ENCODE measurements at regions not wholly inside any gene's neighbourhood (a gene's known extent, or its start where the extent isn't known, plus 50 kb on each side); places are given as distances from the start of the nearest gene placed in this dataset.

- no peaks in the 10 kb centered on the region for H3K4me1 ChIP-seq (ENCODE audit: insufficient read depth)
- peaks cover 6% of the 10 kb centered on the region; the same call in 1 of the 2 replicates for H3K9me2 ChIP-seq (ENCODE audit: insufficient read depth)
- DNase-seq (ENCODE audit: low spot score) (no peak), ATAC-seq (no peak)
- no peak overlapping the region for H3K4me3 ChIP-seq
- peaks cover 1% of the 10 kb centered on the region for H3K27me3 Mint-ChIP-seq (ENCODE audit: insufficient read depth, low read depth, poor library complexity)
- H3K27ac ChIP-seq (ENCODE audit: low read depth): no peak overlapping the region
- no peak overlapping the region for H3K27ac Mint-ChIP-seq
- H3K4me1 Mint-ChIP-seq: no peaks in the 10 kb centered on the region
- no peak overlapping the region for H3K4me3 Mint-ChIP-seq
- H3K4me2 ChIP-seq: no peak overlapping the region
- H2AFZ ChIP-seq: 0 out of 2 replicates have a peak overlapping the region, but pooled peaks have one; percentile 10
- H3K36me3 ChIP-seq (ENCODE audit: insufficient read depth): peaks cover 3% of the 10 kb centered on the region; the same call in 1 of the 2 replicates
- no peaks in the 10 kb centered on the region for H3K79me2 ChIP-seq (replicated peaks; ENCODE audit: insufficient read depth)
- H3K36me3 Mint-ChIP-seq (ENCODE audit: low read depth): peaks cover 26% of the 10 kb centered on the region
- TF ChIP-seq ZNF462 (CRISPR knock-in tag; IDR thresholded peaks at IDR 0.05): no peak
- TF ChIP-seq EZH2phosphoT487 (IDR thresholded peaks at IDR 0.05; ENCODE audit: unreplicated experiment): no peak
- no peak for TF ChIP-seq ETS1 (IDR thresholded peaks at IDR 0.05)
- no peak for TF ChIP-seq STAT1 (IDR thresholded peaks at IDR 0.05; ENCODE audit: unreplicated experiment)
- TF ChIP-seq ZNF331 (CRISPR knock-in tag; IDR thresholded peaks at IDR 0.05; ENCODE audit: low read depth): no peak
- TF ChIP-seq JUNB (IDR thresholded peaks at IDR 0.05; ENCODE audit: unreplicated experiment): no peak
- TF ChIP-seq REST (IDR thresholded peaks at IDR 0.05; ENCODE audit: unreplicated experiment): no peak
- TF ChIP-seq CREB1 (CRISPR knock-in tag; IDR thresholded peaks at IDR 0.05; ENCODE audit: low read depth): no peak
- no peaks in the 10 kb centered on the region for H3K27me3 ChIP-seq (ENCODE audit: insufficient read depth)
- H3K9me3 Mint-ChIP-seq: peaks cover 33% of the 10 kb centered on the region
- H4K20me1 ChIP-seq (replicated peaks; ENCODE audit: insufficient read depth): no peaks in the 10 kb centered on the region
- no peaks in the 10 kb centered on the region for H3F3A ChIP-seq (replicated peaks; ENCODE audit: low read depth)
Observed at GRCh38 chr7:48741545-48741944, 182.8 kb upstream of the CDC14C start.
